Osteoblast (primary cell): ENCODE measurements at regions not wholly inside any gene's neighbourhood (a gene's known extent, or its start where the extent isn't known, plus 50 kb on each side); places are given as distances from the start of the nearest gene placed in this dataset.
A peak's percentile ranks its signal among the peaks of the same experiment; 100 is the strongest.

ENCODE experiments used
- DNase-seq: peaks from one replicate; pipeline ENCODE4 v3.0.0; 2011; ENCODE audit warnings: low spot score, mixed read lengths; ENCODE audit not compliant: insufficient read length; ENCODE audit errors: missing footprints
- H2AFZ ChIP-seq: 2 replicates; pipeline ENCODE4 v1.6.0; 2011; ENCODE audit warnings: mild to moderate bottlenecking, low read length
- H3K27ac ChIP-seq: 2 replicates; pipeline ENCODE4 v1.5.1; 2011; ENCODE audit warnings: mild to moderate bottlenecking, low read depth, low read length, moderate library complexity
- H3K27me3 ChIP-seq: 2 replicates; pipeline ENCODE4 v1.6.0; 2012; ENCODE audit warnings: mild to moderate bottlenecking, control low read depth, inconsistent platforms, low read length, moderate library complexity; ENCODE audit not compliant: insufficient read depth
- H3K36me3 ChIP-seq: 2 replicates; pipeline ENCODE4 v1.5.1; 2011; ENCODE audit warnings: mild to moderate bottlenecking, low read length, control low read depth, moderate library complexity; ENCODE audit not compliant: insufficient read depth
- H3K4me1 ChIP-seq: 2 replicates; pipeline ENCODE4 v1.5.1; 2011; ENCODE audit warnings: mild to moderate bottlenecking, low read length, control low read depth, moderate library complexity; ENCODE audit not compliant: insufficient read depth
- H3K4me2 ChIP-seq: 2 replicates; pipeline ENCODE4 v1.6.0; 2011; ENCODE audit warnings: mild to moderate bottlenecking, low read length; ENCODE audit not compliant: insufficient read depth
- H3K4me3 ChIP-seq: fragments of 200-600 bp; sonication (generic); 3 replicates; pipeline ENCODE4 v1.5.1; 2012; ENCODE audit warnings: mild to moderate bottlenecking, low read length, inconsistent platforms; ENCODE audit not compliant: insufficient read depth
- H3K79me2 ChIP-seq: 2 replicates; pipeline ENCODE4 v1.6.0; 2012; ENCODE audit warnings: mild to moderate bottlenecking, low read length, control low read depth, inconsistent platforms; ENCODE audit not compliant: insufficient read depth
- H3K9me3 ChIP-seq: 2 replicates; pipeline ENCODE4 v1.5.1; 2011; ENCODE audit warnings: low read depth, low read length, control low read depth
- H4K20me1 ChIP-seq: 2 replicates; pipeline ENCODE4 v1.6.0; 2012; ENCODE audit warnings: mild to moderate bottlenecking, low read length, control low read depth; ENCODE audit not compliant: insufficient read depth
- TF ChIP-seq, protein P1 (sequence below): IDR thresholded peaks from 2 replicates; pipeline ENCODE4 v1.5.1; 2011; ENCODE audit warnings: mild to moderate bottlenecking, low read depth, low read length, moderate library complexity; ENCODE audit errors: extremely low read depth

DNA sequence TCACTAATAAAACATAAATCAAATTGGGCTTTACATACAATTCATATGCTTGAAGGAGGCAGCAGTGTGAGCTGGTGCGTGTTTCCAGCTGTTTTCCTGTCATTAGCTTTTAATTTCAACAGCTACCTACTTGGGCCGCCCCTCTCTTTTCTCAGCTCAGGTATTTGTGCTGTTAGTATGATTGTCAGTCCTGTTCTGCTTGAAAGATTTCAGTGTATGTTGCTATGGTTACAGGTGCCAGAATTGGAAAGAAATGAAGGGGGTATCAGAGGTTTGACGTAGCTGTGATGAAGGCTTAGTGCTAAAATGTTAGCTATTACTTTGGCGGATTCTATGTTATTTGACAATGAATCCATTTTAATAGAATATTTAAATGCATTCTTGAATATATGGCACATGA is 440.3 kb downstream of the ZIC3 start:
- no peaks in the 10 kb centered on the region for H3K27me3 ChIP-seq
- H2AFZ ChIP-seq = no peak overlapping the region
- no peak for DNase-seq
- no peaks in the 10 kb centered on the region for H4K20me1 ChIP-seq
- H3K4me1 ChIP-seq = no peaks in the 10 kb centered on the region
- no peak overlapping the region for H3K27ac ChIP-seq
- no peak overlapping the region for H3K4me3 ChIP-seq
- peaks cover 2% of the 10 kb centered on the region for H3K9me3 ChIP-seq
- no peaks in the 10 kb centered on the region for H3K36me3 ChIP-seq
- H3K79me2 ChIP-seq = no peaks in the 10 kb centered on the region
- TF ChIP-seq, protein P1, sequence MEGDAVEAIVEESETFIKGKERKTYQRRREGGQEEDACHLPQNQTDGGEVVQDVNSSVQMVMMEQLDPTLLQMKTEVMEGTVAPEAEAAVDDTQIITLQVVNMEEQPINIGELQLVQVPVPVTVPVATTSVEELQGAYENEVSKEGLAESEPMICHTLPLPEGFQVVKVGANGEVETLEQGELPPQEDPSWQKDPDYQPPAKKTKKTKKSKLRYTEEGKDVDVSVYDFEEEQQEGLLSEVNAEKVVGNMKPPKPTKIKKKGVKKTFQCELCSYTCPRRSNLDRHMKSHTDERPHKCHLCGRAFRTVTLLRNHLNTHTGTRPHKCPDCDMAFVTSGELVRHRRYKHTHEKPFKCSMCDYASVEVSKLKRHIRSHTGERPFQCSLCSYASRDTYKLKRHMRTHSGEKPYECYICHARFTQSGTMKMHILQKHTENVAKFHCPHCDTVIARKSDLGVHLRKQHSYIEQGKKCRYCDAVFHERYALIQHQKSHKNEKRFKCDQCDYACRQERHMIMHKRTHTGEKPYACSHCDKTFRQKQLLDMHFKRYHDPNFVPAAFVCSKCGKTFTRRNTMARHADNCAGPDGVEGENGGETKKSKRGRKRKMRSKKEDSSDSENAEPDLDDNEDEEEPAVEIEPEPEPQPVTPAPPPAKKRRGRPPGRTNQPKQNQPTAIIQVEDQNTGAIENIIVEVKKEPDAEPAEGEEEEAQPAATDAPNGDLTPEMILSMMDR = no peak
- no peak overlapping the region for H3K4me2 ChIP-seq

DNA sequence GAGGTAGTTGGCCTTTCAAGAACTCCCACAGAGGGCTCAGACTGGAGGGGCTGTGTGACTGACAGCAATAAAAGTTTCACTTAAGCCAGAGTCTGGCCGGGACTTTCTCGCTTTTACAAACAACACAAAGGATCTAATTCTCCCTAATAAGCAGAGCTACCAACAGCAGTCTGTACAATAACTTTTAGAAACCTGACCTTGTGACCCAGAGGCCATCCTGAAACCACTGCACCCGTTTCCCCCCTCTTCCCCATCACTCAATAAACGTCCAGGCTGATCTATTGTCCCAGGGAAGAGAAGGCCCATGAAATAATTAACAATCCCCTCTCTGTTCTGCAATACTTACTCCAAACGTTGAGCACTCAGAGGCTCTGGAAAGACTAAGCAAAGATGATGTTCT is 442.4 kb downstream of the ZIC3 start:
- Histone ChIP-seq H3K79me2 (no peaks in the 10 kb centered on the region), H3K4me1 (no peaks in the 10 kb centered on the region), H2AFZ (no peak overlapping the region), H3K36me3 (no peaks in the 10 kb centered on the region), H3K4me3 (no peak overlapping the region), H3K27ac (no peak overlapping the region), H3K27me3 (no peaks in the 10 kb centered on the region), H3K9me3 (peaks cover 2% of the 10 kb centered on the region), H4K20me1 (no peaks in the 10 kb centered on the region), H3K4me2 (no peak overlapping the region)
- TF ChIP-seq, protein P1 = no peak
- peak; percentile 48 for DNase-seq

DNA sequence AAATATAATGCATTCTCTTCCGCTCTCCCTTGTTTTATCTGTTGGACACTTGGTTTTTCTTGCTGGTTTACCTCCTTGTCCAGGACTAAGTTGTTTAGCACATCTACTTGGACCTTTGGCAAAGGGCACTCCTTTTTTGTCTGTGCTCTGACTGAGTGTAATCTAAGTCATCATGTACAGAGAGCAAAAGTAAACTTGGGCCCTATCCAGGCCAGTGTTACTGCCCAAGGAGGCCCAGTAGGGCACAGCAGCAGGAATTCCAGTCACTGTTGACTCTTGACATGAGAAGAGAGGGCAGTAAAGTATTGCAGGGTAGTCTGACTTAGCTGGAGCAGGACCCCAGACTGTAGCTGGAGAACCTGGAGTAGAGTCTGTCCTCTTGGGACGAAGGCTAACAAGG is 445.5 kb downstream of the ZIC3 start:
- no peak for DNase-seq
- no peak overlapping the region for H3K4me2 ChIP-seq
- peaks cover 2% of the 10 kb centered on the region for H3K9me3 ChIP-seq
- H3K79me2 ChIP-seq = no peaks in the 10 kb centered on the region
- H3K36me3 ChIP-seq = no peaks in the 10 kb centered on the region
- H3K4me1 ChIP-seq = no peaks in the 10 kb centered on the region
- H3K4me3 ChIP-seq = no peak overlapping the region
- TF ChIP-seq, protein P1 = no peak
- no peak overlapping the region for H3K27ac ChIP-seq
- no peaks in the 10 kb centered on the region for H3K27me3 ChIP-seq
- H4K20me1 ChIP-seq = no peaks in the 10 kb centered on the region
- no peak overlapping the region for H2AFZ ChIP-seq

DNA sequence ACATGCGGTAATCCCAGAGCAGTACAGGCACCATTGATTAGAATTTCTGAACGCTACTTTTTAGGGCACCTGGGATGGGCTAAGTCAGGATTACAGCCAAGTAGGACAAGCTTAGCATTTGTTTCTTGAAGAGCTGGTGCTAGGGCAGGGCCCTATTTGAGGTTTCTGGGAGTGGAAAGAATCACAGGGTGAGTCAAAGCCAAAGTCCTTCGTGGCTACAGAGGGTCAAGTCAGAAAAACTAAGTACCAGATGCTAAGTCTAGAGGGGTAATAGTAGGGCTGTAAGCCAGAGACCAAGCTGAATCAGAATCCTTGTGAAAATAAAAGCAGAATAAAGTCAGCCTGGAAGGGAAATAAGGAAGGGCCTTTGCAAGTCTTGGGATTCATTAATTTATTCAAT is 448.6 kb downstream of the ZIC3 start:
- Histone ChIP-seq H3K4me1 (no peaks in the 10 kb centered on the region), H3K4me2 (no peak overlapping the region), H4K20me1 (no peaks in the 10 kb centered on the region), H3K36me3 (no peaks in the 10 kb centered on the region), H3K27ac (no peak overlapping the region), H2AFZ (no peak overlapping the region), H3K4me3 (no peak overlapping the region), H3K27me3 (no peaks in the 10 kb centered on the region), H3K9me3 (peaks cover 2% of the 10 kb centered on the region), H3K79me2 (no peaks in the 10 kb centered on the region)
- DNase-seq = no peak
- TF ChIP-seq, protein P1 = no peak
